ENCODE measurements at regions not wholly inside any gene's neighbourhood (a gene's known extent, or its start where the extent isn't known, plus 50 kb on each side); places are given as distances from the start of the nearest gene placed in this dataset.
A peak's percentile ranks its signal among the peaks of the same experiment; 100 is the strongest.

GRCh38 chr5:93925321-93925720, 183.9 kb upstream of the POU5F2 start:
- intact Hi-C loops (cut with DNase I, micrococcal nuclease), result no loop called here
- CTCF ChIA-PET, result no interaction called here

GRCh38 chr5:93924628-93925027, 183.2 kb upstream of the POU5F2 start:
- intact Hi-C loops (cut with DNase I, micrococcal nuclease), result no loop called here
- Mint-ChIP-seq H3K4me3 (no peak overlapping the region), H3K27me3 (no peaks in the 10 kb centered on the region), H3K9me3 (ENCODE audit: low read depth) (no peaks in the 10 kb centered on the region), H3K4me1 (no peaks in the 10 kb centered on the region), H3K27ac (no peak overlapping the region), H3K36me3 (ENCODE audit: low read depth) (peaks cover 6% of the 10 kb centered on the region)
- CTCF ChIA-PET, result no interaction called here
- POLR2A ChIA-PET, result no interaction called here
- DNase-seq, result no peak
- no peak for ATAC-seq

More at GRCh38 chr5:93925321-93925720, 183.9 kb upstream of the POU5F2 start:
- Mint-ChIP-seq H3K27ac (no peak overlapping the region), H3K4me3 (no peak overlapping the region), H3K4me1 (no peaks in the 10 kb centered on the region), H3K27me3 (no peaks in the 10 kb centered on the region), H3K9me3 (ENCODE audit: low read depth) (no peaks in the 10 kb centered on the region), H3K36me3 (ENCODE audit: low read depth) (peaks cover 6% of the 10 kb centered on the region)
- DNase-seq (no peak), ATAC-seq (no peak)
- POLR2A ChIA-PET, result no interaction called here

- DNase-seq, result no peak
- no peak overlapping the region for H3K4me3 Mint-ChIP-seq
- H3K4me1 Mint-ChIP-seq, result no peaks in the 10 kb centered on the region
- no peaks in the 10 kb centered on the region for H3K27me3 Mint-ChIP-seq
- no peaks in the 10 kb centered on the region for H3K9me3 Mint-ChIP-seq (ENCODE audit: low read depth)
- no peak overlapping the region for H3K27ac Mint-ChIP-seq
- H3K36me3 Mint-ChIP-seq (ENCODE audit: low read depth), result peaks cover 4% of the 10 kb centered on the region
- no peak for ATAC-seq
- ChIA-PET CTCF (no interaction called here), POLR2A (no interaction called here)
- intact Hi-C loops (cut with DNase I, micrococcal nuclease), result no loop called here
These were observed 181.2 kb upstream of the POU5F2 start for GRCh38 chr5:93922551-93922950.

GRCh38 chr5:93921001-93921400, 179.6 kb upstream of the POU5F2 start:
- Mint-ChIP-seq H3K36me3 (ENCODE audit: low read depth) (peaks cover 2% of the 10 kb centered on the region), H3K27me3 (no peaks in the 10 kb centered on the region), H3K4me3 (no peak overlapping the region), H3K9me3 (ENCODE audit: low read depth) (no peaks in the 10 kb centered on the region), H3K4me1 (no peaks in the 10 kb centered on the region), H3K27ac (no peak overlapping the region)
- DNase-seq, result no peak
- intact Hi-C loops (cut with DNase I, micrococcal nuclease), result no loop called here
- ChIA-PET POLR2A (no interaction called here), CTCF (no interaction called here)
- ATAC-seq, result no peak

- CTCF ChIA-PET, result interaction anchor here (0.6 to 2.0 kb wide), 3 partner anchors 11 to 335 kb away, joined by 4 to 7 read pairs (median 6); no protein-coding TSS in a partner anchor
- no peak for ATAC-seq
- POLR2A ChIA-PET, result no interaction called here
- Mint-ChIP-seq H3K27ac (no peak overlapping the region), H3K4me3 (no peak overlapping the region), H3K36me3 (ENCODE audit: low read depth) (no peaks in the 10 kb centered on the region), H3K27me3 (no peaks in the 10 kb centered on the region), H3K4me1 (no peaks in the 10 kb centered on the region), H3K9me3 (ENCODE audit: low read depth) (no peaks in the 10 kb centered on the region)
- DNase-seq, result no peak
- intact Hi-C loops (cut with DNase I, micrococcal nuclease), result loop anchor here in 1 of 2 experiments (5.0 to 10.0 kb wide), 2 partner anchors 115 to 1982 kb away; no protein-coding TSS in a partner anchor
These were observed 175.5 kb upstream of the POU5F2 start for GRCh38 chr5:93916872-93917271.

- Mint-ChIP-seq H3K9me3 (ENCODE audit: low read depth) (no peaks in the 10 kb centered on the region), H3K4me3 (no peak overlapping the region), H3K27me3 (no peaks in the 10 kb centered on the region), H3K27ac (no peak overlapping the region), H3K36me3 (ENCODE audit: low read depth) (no peaks in the 10 kb centered on the region), H3K4me1 (no peaks in the 10 kb centered on the region)
- CTCF ChIA-PET, result interaction anchor here (0.7 to 1.8 kb wide), 5 partner anchors 12 to 822 kb away, joined by 3 to 7 read pairs (median 3); partner anchors contain the start of gene NR2F1
- intact Hi-C loops (cut with DNase I, micrococcal nuclease), result loop anchor here (1.0 to 10.0 kb wide), 4 partner anchors 113 to 1980 kb away; partner anchors contain the start of gene NR2F1-AS1 (in 2 of the 2)
- POLR2A ChIA-PET, result no interaction called here
- ATAC-seq (peak; percentile 73), DNase-seq (no peak)
These were observed 173.7 kb upstream of the POU5F2 start for GRCh38 chr5:93915142-93915553.

- H3K27ac Mint-ChIP-seq, result no peak overlapping the region
These were observed 170.2 kb upstream of the POU5F2 start for GRCh38 chr5:93911609-93912008.

GRCh38 chr5:93909356-93909755, 168.0 kb upstream of the POU5F2 start:
- H3K27me3 Mint-ChIP-seq, result no peaks in the 10 kb centered on the region
- H3K4me1 Mint-ChIP-seq, result no peaks in the 10 kb centered on the region
- ChIA-PET CTCF (interaction anchor here (1.6 to 2.1 kb wide), 2 partner anchors 10 kb away, joined by 5 to 7 read pairs; no protein-coding TSS in a partner anchor), POLR2A (no interaction called here)
- H3K4me3 Mint-ChIP-seq, result no peak overlapping the region
- DNase-seq (peak; percentile 7), ATAC-seq (no peak)
- H3K36me3 Mint-ChIP-seq (ENCODE audit: low read depth), result no peaks in the 10 kb centered on the region
- intact Hi-C loops (cut with DNase I, micrococcal nuclease), result no loop called here
- no peak overlapping the region for H3K27ac Mint-ChIP-seq
- H3K9me3 Mint-ChIP-seq (ENCODE audit: low read depth), result no peaks in the 10 kb centered on the region

More at GRCh38 chr5:93911609-93912008, 170.2 kb upstream of the POU5F2 start:
- no peak overlapping the region for H3K4me3 Mint-ChIP-seq
- H3K36me3 Mint-ChIP-seq (ENCODE audit: low read depth), result no peaks in the 10 kb centered on the region
- ATAC-seq (no peak), DNase-seq (no peak)
- no peaks in the 10 kb centered on the region for H3K9me3 Mint-ChIP-seq (ENCODE audit: low read depth)
- POLR2A ChIA-PET, result interaction anchor here (0.6 kb wide), 1 partner anchor 96 kb away, joined by 3 read pairs; no protein-coding TSS in a partner anchor
- H3K4me1 Mint-ChIP-seq, result no peaks in the 10 kb centered on the region
- intact Hi-C loops (cut with DNase I, micrococcal nuclease), result loop anchor here in 1 of 2 experiments (10.0 kb wide), 1 partner anchor 1977 kb away; no protein-coding TSS in a partner anchor
- no peaks in the 10 kb centered on the region for H3K27me3 Mint-ChIP-seq
- CTCF ChIA-PET, result interaction anchor here (0.6 to 1.0 kb wide), 2 partner anchors 9 to 350 kb away, joined by 4 to 5 read pairs; no protein-coding TSS in a partner anchor

GRCh38 chr5:93904917-93905316, 163.5 kb upstream of the POU5F2 start:
- DNase-seq (no peak), ATAC-seq (no peak)
- H3K27me3 Mint-ChIP-seq, result no peaks in the 10 kb centered on the region
- no peaks in the 10 kb centered on the region for H3K9me3 Mint-ChIP-seq (ENCODE audit: low read depth)
- no peak overlapping the region for H3K4me3 Mint-ChIP-seq
- ChIA-PET CTCF (no interaction called here), POLR2A (no interaction called here)
- H3K27ac Mint-ChIP-seq, result no peak overlapping the region
- H3K36me3 Mint-ChIP-seq (ENCODE audit: low read depth), result no peaks in the 10 kb centered on the region
- H3K4me1 Mint-ChIP-seq, result peaks cover 2% of the 10 kb centered on the region
- intact Hi-C loops (cut with DNase I, micrococcal nuclease), result no loop called here

- Mint-ChIP-seq H3K27me3 (no peaks in the 10 kb centered on the region), H3K27ac (no peak overlapping the region), H3K36me3 (ENCODE audit: low read depth) (no peaks in the 10 kb centered on the region), H3K9me3 (ENCODE audit: low read depth) (no peaks in the 10 kb centered on the region), H3K4me3 (no peak overlapping the region), H3K4me1 (peaks cover 2% of the 10 kb centered on the region)
- no peak for ATAC-seq
- intact Hi-C loops (cut with DNase I, micrococcal nuclease), result no loop called here
- ChIA-PET POLR2A (interaction anchor here (0.6 kb wide), 1 partner anchor 8 kb away, joined by 3 read pairs; no protein-coding TSS in a partner anchor), CTCF (interaction anchor here (1.1 kb wide), 1 partner anchor 10 kb away, joined by 5 read pairs; no protein-coding TSS in a partner anchor)
- DNase-seq, result no peak
These were observed 160.9 kb upstream of the POU5F2 start for GRCh38 chr5:93902288-93902687.

GRCh38 chr5:93899026-93899600, 157.7 kb upstream of the POU5F2 start:
- H3K36me3 Mint-ChIP-seq (ENCODE audit: low read depth), result no peaks in the 10 kb centered on the region
- H3K27ac Mint-ChIP-seq, result no peak overlapping the region
- peaks cover 2% of the 10 kb centered on the region for H3K4me1 Mint-ChIP-seq
- DNase-seq, result no peak
- no peaks in the 10 kb centered on the region for H3K9me3 Mint-ChIP-seq (ENCODE audit: low read depth)
- POLR2A ChIA-PET, result no interaction called here
- no peak overlapping the region for H3K4me3 Mint-ChIP-seq
- intact Hi-C loops (cut with DNase I, micrococcal nuclease), result loop anchor here in 1 of 2 experiments (5.0 to 10.0 kb wide), 2 partner anchors 838 to 956 kb away; no protein-coding TSS in a partner anchor
- ATAC-seq, result no peak
- CTCF ChIA-PET, result interaction anchor here (0.6 to 3.1 kb wide), 10 partner anchors 9 to 951 kb away, joined by 3 to 19 read pairs (median 4); no protein-coding TSS in a partner anchor
- H3K27me3 Mint-ChIP-seq, result no peaks in the 10 kb centered on the region

Data from activated CD4-positive, alpha-beta T cell treated with anti-CD3 and anti-CD28 coated beads for 36 hours (primary cell).